ENCODE measurements at regions not wholly inside any gene's neighbourhood (a gene's known extent, or its start where the extent isn't known, plus 50 kb on each side); places are given as distances from the start of the nearest gene placed in this dataset.
"Not testable (repeated sequence)": the region's sequence is repeated elsewhere in the genome, so short reads cannot be mapped to it uniquely, and the experiment has no call there.

DNA sequence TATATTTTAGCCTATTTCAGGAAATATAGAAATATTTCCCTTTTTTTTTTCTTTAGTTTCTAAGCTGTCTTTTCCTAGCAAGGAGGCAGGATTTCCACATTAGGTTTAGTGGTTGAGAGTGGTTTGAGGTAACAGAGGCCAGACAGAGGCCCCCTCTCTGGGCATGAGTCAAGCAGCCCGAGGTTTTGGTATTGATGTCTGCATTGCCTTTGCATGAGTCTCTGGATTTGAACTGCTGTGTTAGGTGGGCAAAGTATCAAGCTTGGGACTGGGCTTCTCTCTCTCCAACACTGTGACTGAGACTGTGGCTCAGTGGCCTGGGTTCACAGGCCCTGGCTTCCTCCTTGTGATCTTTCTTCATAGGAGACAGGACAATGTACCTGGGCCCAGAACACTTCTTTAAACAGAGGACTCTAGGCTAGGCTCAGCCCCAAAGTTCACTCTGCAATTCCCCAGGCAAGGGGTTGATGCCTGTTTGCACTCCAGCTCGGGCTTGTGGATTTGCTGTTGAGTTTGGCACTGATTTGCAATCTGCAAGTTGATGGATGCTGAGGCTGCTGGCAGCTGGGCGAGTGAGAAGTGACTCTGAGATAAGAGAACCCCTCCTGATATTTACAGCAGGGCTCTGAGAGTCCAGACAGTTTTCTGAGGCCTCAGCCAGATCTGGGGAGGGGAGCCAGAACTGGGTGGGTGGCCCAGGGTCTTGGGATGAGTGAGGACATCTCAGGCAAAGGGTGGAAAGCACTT lies 271.2 kb downstream of the EN1 start:
- no peaks in the 10 kb centered on the region for H3K4me1 ChIP-seq (ENCODE audit: insufficient read depth, insufficient read length)
- no peak overlapping the region for H3K4me3 ChIP-seq (ENCODE audit: insufficient read length, low read depth)
- DNase-seq (ENCODE audit: low read depth, low spot score) = no peak
- no peak overlapping the region for H3K9ac ChIP-seq (ENCODE audit: insufficient read length, low read depth)
- TF ChIP-seq SUZ12 (IDR thresholded peaks at IDR 0.05; ENCODE audit: extremely low read depth, insufficient read depth, insufficient read length) (no peak), ZNF274 (IDR thresholded peaks at IDR 0.05; ENCODE audit: low read depth, low read length) (no peak), YY1 (IDR thresholded peaks at IDR 0.05; ENCODE audit: insufficient read depth, insufficient read length) (no peak)
- H3K36me3 ChIP-seq (ENCODE audit: insufficient read depth, insufficient read length, low read length) = no peaks in the 10 kb centered on the region
- no peaks in the 10 kb centered on the region for H3K9me3 ChIP-seq (ENCODE audit: insufficient read depth, low read length)
- H3K27me3 ChIP-seq (ENCODE audit: insufficient read depth, insufficient read length) = no peaks in the 10 kb centered on the region

DNA sequence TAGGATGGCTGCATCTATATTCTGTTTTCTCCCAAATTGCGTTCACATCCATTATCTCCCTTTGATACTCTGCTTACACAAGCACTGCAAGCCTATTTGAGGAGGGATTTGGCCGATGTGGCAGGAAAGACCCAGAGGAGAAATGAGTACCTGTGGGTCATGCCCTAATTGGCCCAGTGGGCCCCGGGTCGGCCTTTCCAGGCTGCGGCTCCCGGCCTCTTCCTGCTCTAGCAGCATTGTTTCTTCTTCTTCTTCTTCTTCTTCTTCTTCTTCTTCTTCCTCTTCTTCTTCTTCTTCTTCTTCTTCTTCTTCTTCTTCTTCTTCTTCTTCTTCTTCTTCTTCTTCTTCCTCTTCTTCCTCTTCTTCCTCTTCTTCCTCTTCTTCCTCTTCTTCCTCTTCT lies 275.1 kb downstream of the EN1 start:
- H3K9me3 ChIP-seq (ENCODE audit: insufficient read depth, low read length); DNase-seq (ENCODE audit: low read depth, low spot score); H3K27me3 ChIP-seq (ENCODE audit: insufficient read depth, insufficient read length); H3K4me1 ChIP-seq (ENCODE audit: insufficient read depth, insufficient read length); H3K4me3 ChIP-seq (ENCODE audit: insufficient read length, low read depth); H3K36me3 ChIP-seq (ENCODE audit: insufficient read depth, insufficient read length, low read length); H3K9ac ChIP-seq (ENCODE audit: insufficient read length, low read depth): not testable (repeated sequence)

DNA sequence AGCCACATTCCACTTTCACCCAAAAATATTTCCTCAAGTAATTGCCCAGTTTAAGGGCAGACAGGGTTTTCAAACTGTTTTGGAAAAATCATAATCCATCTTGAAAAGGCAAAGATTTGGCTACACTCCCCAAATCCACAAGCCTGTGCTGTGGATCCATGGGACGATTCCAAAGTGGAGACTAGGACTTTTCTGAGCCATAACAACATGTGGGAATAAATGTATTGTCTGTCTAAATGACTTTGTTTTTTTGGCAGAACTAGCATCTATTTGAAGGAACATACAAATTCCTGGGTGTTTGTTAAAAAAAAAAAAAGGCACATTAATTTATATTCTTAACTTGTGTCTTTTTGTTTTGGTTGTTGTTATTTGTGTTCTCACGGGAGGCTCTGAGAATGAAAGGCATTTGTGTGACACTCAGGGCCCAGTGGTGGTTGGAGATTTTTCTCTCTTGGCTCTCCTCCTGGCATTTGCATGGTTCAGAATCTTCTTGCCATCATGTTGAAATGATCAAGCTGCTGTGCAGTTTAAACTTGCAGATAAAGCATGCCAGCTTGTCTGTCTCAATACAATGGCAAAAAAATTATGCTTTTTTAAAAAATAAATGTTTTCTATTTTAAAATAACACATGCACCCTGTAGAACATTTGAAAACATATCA lies 277.4 kb downstream of the EN1 start:
- H3K27me3 ChIP-seq (ENCODE audit: insufficient read depth, insufficient read length) = no peaks in the 10 kb centered on the region
- H3K4me1 ChIP-seq (ENCODE audit: insufficient read depth, insufficient read length) = no peaks in the 10 kb centered on the region
- TF ChIP-seq SUZ12 (IDR thresholded peaks at IDR 0.05; ENCODE audit: extremely low read depth, insufficient read depth, insufficient read length) (no peak), YY1 (IDR thresholded peaks at IDR 0.05; ENCODE audit: insufficient read depth, insufficient read length) (no peak), ZNF274 (IDR thresholded peaks at IDR 0.05; ENCODE audit: low read depth, low read length) (no peak)
- no peak for DNase-seq (ENCODE audit: low read depth, low spot score)
- H3K36me3 ChIP-seq (ENCODE audit: insufficient read depth, insufficient read length, low read length) = no peaks in the 10 kb centered on the region
- no peaks in the 10 kb centered on the region for H3K9me3 ChIP-seq (ENCODE audit: insufficient read depth, low read length)
- H3K4me3 ChIP-seq (ENCODE audit: insufficient read length, low read depth) = no peak overlapping the region
- no peak overlapping the region for H3K9ac ChIP-seq (ENCODE audit: insufficient read length, low read depth)

DNA sequence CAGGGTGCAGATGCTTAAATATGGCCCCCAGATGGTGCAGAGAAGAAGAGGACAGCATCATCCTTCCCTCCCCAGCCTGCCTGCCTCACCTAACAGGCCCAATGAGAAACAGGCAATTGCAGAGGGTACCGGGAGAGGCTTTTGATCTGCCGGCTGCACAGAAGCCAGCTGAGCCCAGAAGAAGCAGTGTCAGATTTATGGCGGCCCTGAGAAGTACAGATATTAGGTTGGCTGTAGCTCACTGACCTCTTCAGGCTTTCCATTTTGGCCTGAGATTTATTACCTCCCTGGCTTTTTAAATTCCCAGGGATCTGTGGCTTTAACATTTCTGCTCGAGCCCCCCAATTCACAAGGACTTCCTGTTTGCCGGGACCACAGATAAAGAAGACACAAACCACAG lies 278.7 kb downstream of the EN1 start:
- no peak for DNase-seq (ENCODE audit: low read depth, low spot score)
- TF ChIP-seq ZNF274 (IDR thresholded peaks at IDR 0.05; ENCODE audit: low read depth, low read length) (no peak), YY1 (IDR thresholded peaks at IDR 0.05; ENCODE audit: insufficient read depth, insufficient read length) (no peak), SUZ12 (IDR thresholded peaks at IDR 0.05; ENCODE audit: extremely low read depth, insufficient read depth, insufficient read length) (no peak)
- no peaks in the 10 kb centered on the region for H3K36me3 ChIP-seq (ENCODE audit: insufficient read depth, insufficient read length, low read length)

DNA sequence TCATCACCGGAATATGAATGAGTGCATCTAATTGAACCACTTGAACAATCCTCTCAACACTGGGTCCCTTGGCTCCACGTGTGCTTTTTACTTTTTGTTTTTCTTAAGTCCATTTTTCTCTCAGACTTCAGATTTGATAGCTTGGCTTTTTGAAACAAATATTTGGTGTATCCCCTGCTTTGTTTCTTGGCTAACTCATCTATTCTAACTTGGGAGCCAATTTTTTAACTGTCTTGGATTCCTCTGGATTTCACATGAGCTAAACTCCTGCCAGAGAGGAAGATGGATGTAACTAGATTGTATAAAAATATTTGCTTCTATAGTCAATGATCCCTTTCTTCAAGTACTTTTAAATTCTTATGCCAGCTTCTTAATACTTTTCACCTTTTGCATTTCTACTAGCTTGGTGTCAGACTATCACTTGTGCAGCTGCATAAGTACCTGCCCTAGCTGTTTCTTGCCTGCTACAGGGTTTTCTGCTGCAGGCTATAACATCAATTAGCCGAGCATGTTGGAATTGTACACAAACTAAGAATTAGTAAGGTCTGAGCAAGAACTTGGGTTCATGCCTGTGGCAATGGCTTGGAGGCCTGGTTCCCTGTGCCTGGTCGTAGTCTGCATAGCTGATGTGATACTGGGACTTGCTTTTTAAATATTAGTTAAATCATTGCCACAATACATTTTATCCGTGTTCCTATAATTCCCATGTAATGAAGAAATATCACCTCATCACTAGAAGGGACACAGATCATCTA lies 281.5 kb downstream of the EN1 start:
- Histone ChIP-seq H3K9me3 (ENCODE audit: insufficient read depth, low read length) (no peaks in the 10 kb centered on the region), H3K9ac (ENCODE audit: insufficient read length, low read depth) (no peak overlapping the region)
- TF ChIP-seq SUZ12 (IDR thresholded peaks at IDR 0.05; ENCODE audit: extremely low read depth, insufficient read depth, insufficient read length) (no peak), YY1 (IDR thresholded peaks at IDR 0.05; ENCODE audit: insufficient read depth, insufficient read length) (no peak), ZNF274 (IDR thresholded peaks at IDR 0.05; ENCODE audit: low read depth, low read length) (no peak)

More for the DNA sequence above, 278.7 kb downstream of the EN1 start:
- no peaks in the 10 kb centered on the region for H3K27me3 ChIP-seq (ENCODE audit: insufficient read depth, insufficient read length)
- H3K9ac ChIP-seq (ENCODE audit: insufficient read length, low read depth) = no peak overlapping the region
- H3K9me3 ChIP-seq (ENCODE audit: insufficient read depth, low read length) = no peaks in the 10 kb centered on the region
- no peaks in the 10 kb centered on the region for H3K4me1 ChIP-seq (ENCODE audit: insufficient read depth, insufficient read length)
- H3K4me3 ChIP-seq (ENCODE audit: insufficient read length, low read depth) = no peak overlapping the region

GRCh38 chr2:118565301-118565700 lies 282.1 kb downstream of the EN1 start:
- Histone ChIP-seq H3K9me3 (ENCODE audit: insufficient read depth, low read length) (no peaks in the 10 kb centered on the region), H3K36me3 (ENCODE audit: insufficient read depth, insufficient read length, low read length) (no peaks in the 10 kb centered on the region), H3K9ac (ENCODE audit: insufficient read length, low read depth) (no peak overlapping the region), H3K4me3 (ENCODE audit: insufficient read length, low read depth) (no peak overlapping the region), H3K4me1 (ENCODE audit: insufficient read depth, insufficient read length) (no peaks in the 10 kb centered on the region), H3K27me3 (ENCODE audit: insufficient read depth, insufficient read length) (no peaks in the 10 kb centered on the region)
- no peak for DNase-seq (ENCODE audit: low read depth, low spot score)
- TF ChIP-seq ZNF274 (IDR thresholded peaks at IDR 0.05; ENCODE audit: low read depth, low read length) (no peak), YY1 (IDR thresholded peaks at IDR 0.05; ENCODE audit: insufficient read depth, insufficient read length) (no peak), SUZ12 (IDR thresholded peaks at IDR 0.05; ENCODE audit: extremely low read depth, insufficient read depth, insufficient read length) (no peak)

More for the DNA sequence above, 281.5 kb downstream of the EN1 start:
- Histone ChIP-seq H3K36me3 (ENCODE audit: insufficient read depth, insufficient read length, low read length) (no peaks in the 10 kb centered on the region), H3K4me1 (ENCODE audit: insufficient read depth, insufficient read length) (no peaks in the 10 kb centered on the region), H3K4me3 (ENCODE audit: insufficient read length, low read depth) (no peak overlapping the region), H3K27me3 (ENCODE audit: insufficient read depth, insufficient read length) (no peaks in the 10 kb centered on the region)
- no peak for DNase-seq (ENCODE audit: low read depth, low spot score)

DNA sequence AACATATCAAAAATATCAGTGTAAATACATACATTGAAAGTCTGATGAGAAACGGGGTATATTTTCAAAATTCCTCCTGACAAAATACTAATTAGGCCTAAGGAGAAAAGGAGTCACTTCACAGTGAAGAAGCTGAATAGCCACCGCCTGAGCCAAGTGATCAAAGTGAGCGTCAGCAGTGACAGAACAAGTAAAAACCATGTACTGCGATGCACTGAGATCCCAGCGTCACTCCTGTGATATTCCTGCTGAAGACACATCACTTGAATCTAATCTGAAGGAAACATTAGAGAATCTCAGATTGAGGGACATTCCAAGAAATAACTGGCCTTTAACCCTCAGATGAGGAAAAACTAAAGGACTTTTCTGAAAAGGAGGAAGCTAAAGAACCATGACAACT lies 285.3 kb downstream of the EN1 start:
- H3K4me3 ChIP-seq (ENCODE audit: insufficient read length, low read depth) = no peak overlapping the region
- no peak overlapping the region for H3K9ac ChIP-seq (ENCODE audit: insufficient read length, low read depth)
- no peaks in the 10 kb centered on the region for H3K36me3 ChIP-seq (ENCODE audit: insufficient read depth, insufficient read length, low read length)
- no peak for DNase-seq (ENCODE audit: low read depth, low spot score)
- TF ChIP-seq SUZ12 (IDR thresholded peaks at IDR 0.05; ENCODE audit: extremely low read depth, insufficient read depth, insufficient read length) (no peak), ZNF274 (IDR thresholded peaks at IDR 0.05; ENCODE audit: low read depth, low read length) (no peak), YY1 (IDR thresholded peaks at IDR 0.05; ENCODE audit: insufficient read depth, insufficient read length) (no peak)
- H3K9me3 ChIP-seq (ENCODE audit: insufficient read depth, low read length) = no peaks in the 10 kb centered on the region
- H3K4me1 ChIP-seq (ENCODE audit: insufficient read depth, insufficient read length) = peaks cover 3% of the 10 kb centered on the region
- H3K27me3 ChIP-seq (ENCODE audit: insufficient read depth, insufficient read length) = no peaks in the 10 kb centered on the region

Measured in NT2/D1 (cell line).